ENCODE measurements at regions not wholly inside any gene's neighbourhood (a gene's known extent, or its start where the extent isn't known, plus 50 kb on each side); places are given as distances from the start of the nearest gene placed in this dataset.

GRCh38 chr13:22776394-22777186 lies 404.2 kb upstream of the SGCG start:
- H4K20me1 ChIP-seq (ENCODE audit: control insufficient read depth, extremely low read depth, insufficient read depth, low read length), result no peaks in the 10 kb centered on the region

GRCh38 chr13:22777207-22777606 lies 403.6 kb upstream of the SGCG start:
- Histone ChIP-seq H3K27ac (ENCODE audit: control insufficient read depth, insufficient read depth, low read length) (no peak overlapping the region), H3K27me3 (ENCODE audit: control insufficient read depth, extremely low read depth, insufficient read depth, low read length) (no peaks in the 10 kb centered on the region), H3K4me2 (ENCODE audit: control insufficient read depth, extremely low read depth, insufficient read depth, low read depth, low read length) (no peak overlapping the region), H3K36me3 (ENCODE audit: control insufficient read depth in 2 of 2, extremely low read depth in 1 of 2, insufficient read depth in 2 of 2, low read length in 2 of 2) (no peaks in the 10 kb centered on the region), H3K4me3 (ENCODE audit: control insufficient read depth in 2 of 3, extremely low read depth in 1 of 3, insufficient read depth in 2 of 3, low read depth in 1 of 3, low read length in 3 of 3) (no peak overlapping the region), H3K9ac (ENCODE audit: control insufficient read depth, extremely low read depth, insufficient read depth, low read length) (no peak overlapping the region), H3K9me3 (ENCODE audit: control insufficient read depth, low read depth, low read length) (no peaks in the 10 kb centered on the region), H3K9me1 (ENCODE audit: control insufficient read depth, extremely low read depth, insufficient read depth, low read length) (no peaks in the 10 kb centered on the region), H3K79me2 (ENCODE audit: control insufficient read depth, insufficient read depth, low read length) (no peaks in the 10 kb centered on the region), H3K4me1 (ENCODE audit: control insufficient read depth, extremely low read depth, insufficient read depth, low read length) (no peaks in the 10 kb centered on the region), H2AFZ (ENCODE audit: control insufficient read depth, low read length) (no peak overlapping the region), H4K20me1 (ENCODE audit: control insufficient read depth, extremely low read depth, insufficient read depth, low read length) (no peaks in the 10 kb centered on the region)
- FAIRE-seq, result no peak
- no peak for DNase-seq (ENCODE audit: low read depth, low spot score)
- TF ChIP-seq EZH2 (IDR thresholded peaks at IDR 0.05; ENCODE audit: low read length) (no peak), CTCF (optimal IDR thresholded peaks at IDR 0.05 in 1 of 3, IDR thresholded peaks at IDR 0.05 in 1 of 3, conservative IDR thresholded peaks at IDR 0.05 in 1 of 3; ENCODE audit: extremely low read depth in 1 of 3, insufficient read depth in 2 of 3, low read length in 3 of 3) (no peak)
- dilution Hi-C loops (cut with MboI; ENCODE audit: extremely low pct_ligation_motif_present, low sequenced_read_pairs), result no loop called here

More at GRCh38 chr13:22776394-22777186, 404.2 kb upstream of the SGCG start:
- no peak overlapping the region for H3K4me3 ChIP-seq (ENCODE audit: control insufficient read depth in 2 of 3, extremely low read depth in 1 of 3, insufficient read depth in 2 of 3, low read depth in 1 of 3, low read length in 3 of 3)
- H3K9ac ChIP-seq (ENCODE audit: control insufficient read depth, extremely low read depth, insufficient read depth, low read length), result no peak overlapping the region
- FAIRE-seq, result no peak
- H3K36me3 ChIP-seq (ENCODE audit: control insufficient read depth in 2 of 2, extremely low read depth in 1 of 2, insufficient read depth in 2 of 2, low read length in 2 of 2), result no peaks in the 10 kb centered on the region
- no peaks in the 10 kb centered on the region for H3K9me1 ChIP-seq (ENCODE audit: control insufficient read depth, extremely low read depth, insufficient read depth, low read length)
- no peak for TF ChIP-seq CTCF (optimal IDR thresholded peaks at IDR 0.05 in 1 of 3, IDR thresholded peaks at IDR 0.05 in 1 of 3, conservative IDR thresholded peaks at IDR 0.05 in 1 of 3; ENCODE audit: extremely low read depth in 1 of 3, insufficient read depth in 2 of 3, low read length in 3 of 3)
- TF ChIP-seq EZH2 (IDR thresholded peaks at IDR 0.05; ENCODE audit: low read length), result no peak
- H3K4me2 ChIP-seq (ENCODE audit: control insufficient read depth, extremely low read depth, insufficient read depth, low read depth, low read length), result no peak overlapping the region
- H3K79me2 ChIP-seq (ENCODE audit: control insufficient read depth, insufficient read depth, low read length), result no peaks in the 10 kb centered on the region
- H3K27me3 ChIP-seq (ENCODE audit: control insufficient read depth, extremely low read depth, insufficient read depth, low read length), result no peaks in the 10 kb centered on the region
- no peak overlapping the region for H3K27ac ChIP-seq (ENCODE audit: control insufficient read depth, insufficient read depth, low read length)
- no peak for DNase-seq (ENCODE audit: low read depth, low spot score)
- dilution Hi-C loops (cut with MboI; ENCODE audit: extremely low pct_ligation_motif_present, low sequenced_read_pairs), result no loop called here
- H3K4me1 ChIP-seq (ENCODE audit: control insufficient read depth, extremely low read depth, insufficient read depth, low read length), result no peaks in the 10 kb centered on the region
- no peak overlapping the region for H2AFZ ChIP-seq (ENCODE audit: control insufficient read depth, low read length)
- H3K9me3 ChIP-seq (ENCODE audit: control insufficient read depth, low read depth, low read length), result no peaks in the 10 kb centered on the region

Data from keratinocyte (primary cell).